GM23338 (cell line): ENCODE measurements at regions not wholly inside any gene's neighbourhood (a gene's known extent, or its start where the extent isn't known, plus 50 kb on each side); places are given as distances from the start of the nearest gene placed in this dataset.

Experiments used
- ATAC-seq: fragments of 200-7000 bp; cut with Tn5 transposase; 3 replicates; pipeline ENCODE4 v1.9.1; 2020
- DNase-seq: peaks from one replicate; pipeline ENCODE4 v3.0.0-alpha.2; 2015; ENCODE audit warnings: low spot score
- H2AFZ ChIP-seq: fragments of 200-600 bp; sonication (generic); 2 replicates; pipeline ENCODE4 v1.8.0; 2016; ENCODE audit warnings: antibody characterized with exemption, mild to moderate bottlenecking, moderate library complexity
- H3F3A ChIP-seq: fragments of 200-600 bp; sonication (generic); replicated peaks from 2 replicates; pipeline ENCODE4 v1.8.0; 2017; ENCODE audit warnings: antibody characterized with exemption, mixed run types, low read depth
- H3K27ac ChIP-seq: fragments of 200-600 bp; sonication (generic); 2 replicates; pipeline ENCODE4 v1.6.1; 2016; ENCODE audit warnings: low read depth
- H3K27me3 ChIP-seq: fragments of 200-600 bp; sonication (generic); 2 replicates; pipeline ENCODE4 v1.8.0; 2016; ENCODE audit warnings: mild to moderate bottlenecking, mixed run types, moderate library complexity; ENCODE audit not compliant: insufficient read depth
- H3K36me3 ChIP-seq: fragments of 200-600 bp; sonication (generic); 2 replicates; pipeline ENCODE4 v1.8.0; 2016; ENCODE audit warnings: mild to moderate bottlenecking; ENCODE audit not compliant: insufficient read depth
- H3K4me1 ChIP-seq: fragments of 200-600 bp; sonication (generic); 2 replicates; pipeline ENCODE4 v1.8.0; 2016; ENCODE audit warnings: mild to moderate bottlenecking, moderate library complexity; ENCODE audit not compliant: insufficient read depth
- H3K4me2 ChIP-seq: fragments of 200-600 bp; sonication (generic); 2 replicates; pipeline ENCODE4 v1.7.1; 2017; ENCODE audit warnings: mixed run types
- H3K4me3 ChIP-seq: fragments of 200-600 bp; sonication (generic); 2 replicates; pipeline ENCODE4 v1.6.1; 2016; ENCODE audit warnings: mixed run types
- H3K79me2 ChIP-seq: fragments of 200-600 bp; sonication (generic); replicated peaks from 2 replicates; pipeline ENCODE4 v1.8.0; 2017; ENCODE audit warnings: mild to moderate bottlenecking; ENCODE audit not compliant: insufficient read depth
- H3K9me2 ChIP-seq: fragments of 200-600 bp; sonication (generic); 2 replicates; pipeline ENCODE4 v1.8.0; 2017; ENCODE audit not compliant: insufficient read depth
- H4K20me1 ChIP-seq: fragments of 200-600 bp; sonication (generic); replicated peaks from 2 replicates; pipeline ENCODE4 v1.8.0; 2017; ENCODE audit warnings: mild to moderate bottlenecking; ENCODE audit not compliant: insufficient read depth
- H3K27ac Mint-ChIP-seq: 2 replicates; pipeline ENCODE4 v1.8.0; 2020; ENCODE audit warnings: inconsistent platforms, mild to moderate bottlenecking, moderate library complexity, mixed read lengths
- H3K27me3 Mint-ChIP-seq: 3 replicates; pipeline ENCODE4 v1.8.0; 2022; ENCODE audit warnings: low read depth, mild to moderate bottlenecking, moderate library complexity, mixed read lengths, inconsistent platforms; ENCODE audit not compliant: insufficient read depth, poor library complexity
- H3K36me3 Mint-ChIP-seq: 3 replicates; pipeline ENCODE4 v1.8.0; 2021; ENCODE audit warnings: low read depth, mild to moderate bottlenecking, inconsistent platforms, moderate library complexity, mixed read lengths
- H3K4me1 Mint-ChIP-seq: 3 replicates; pipeline ENCODE4 v1.8.0; 2020; ENCODE audit warnings: mild to moderate bottlenecking, inconsistent platforms, mixed read lengths
- H3K4me3 Mint-ChIP-seq: 3 replicates; pipeline ENCODE4 v1.8.0; 2021; ENCODE audit warnings: moderate library complexity, mild to moderate bottlenecking, inconsistent platforms, mixed read lengths
- H3K9me3 Mint-ChIP-seq: 3 replicates; pipeline ENCODE4 v1.8.0; 2020; ENCODE audit warnings: moderate library complexity, mild to moderate bottlenecking, inconsistent platforms, mixed read lengths
- CREB1 ChIP-seq: fragments of 250-450 bp; sonication (Bioruptor Pico); IDR thresholded peaks from 2 replicates; pipeline ENCODE4 v1.5.0; 2020; ENCODE audit warnings: low read depth, mild to moderate bottlenecking, moderate library complexity
- EZH2 ChIP-seq: fragments of 200-600 bp; sonication (generic); IDR thresholded peaks from one replicate; pipeline ENCODE4 v1.8.0; 2017; ENCODE audit warnings: antibody characterized with exemption, mild to moderate bottlenecking, low read depth; ENCODE audit not compliant: unreplicated experiment
- EZH2phosphoT487 ChIP-seq: fragments of 200-600 bp; sonication (generic); IDR thresholded peaks from one replicate; pipeline ENCODE4 v1.8.1; 2018; ENCODE audit warnings: antibody characterized with exemption; ENCODE audit not compliant: unreplicated experiment
- JUNB ChIP-seq: IDR thresholded peaks from one replicate; pipeline ENCODE4 v1.6.1; 2016; ENCODE audit warnings: antibody characterized with exemption; ENCODE audit not compliant: unreplicated experiment
- NANOG ChIP-seq: IDR thresholded peaks from 2 replicates; pipeline ENCODE4 v1.6.1; 2016; ENCODE audit warnings: antibody characterized with exemption, borderline replicate concordance
- POLR2AphosphoS5 ChIP-seq: IDR thresholded peaks from 2 replicates; pipeline ENCODE4 v1.6.1; 2016; ENCODE audit warnings: antibody characterized with exemption, low read depth
- ZNF114 ChIP-seq: fragments of 250-450 bp; sonication (Bioruptor Pico); IDR thresholded peaks from 2 replicates; pipeline ENCODE4 v1.5.0; 2020; ENCODE audit warnings: mild to moderate bottlenecking, moderate library complexity
- ZNF331 ChIP-seq: fragments of 250-450 bp; sonication (Bioruptor Pico); IDR thresholded peaks from 2 replicates; pipeline ENCODE4 v1.5.0; 2020; ENCODE audit warnings: low read depth, mild to moderate bottlenecking, moderate library complexity
- TF ChIP-seq, protein P1 (sequence below): fragments of 250-450 bp; sonication (Bioruptor Pico); IDR thresholded peaks from 2 replicates; pipeline ENCODE4 v1.5.0; 2020; ENCODE audit warnings: mild to moderate bottlenecking, moderate library complexity
- TF ChIP-seq, protein P2 (sequence below): IDR thresholded peaks from one replicate; pipeline ENCODE4 v1.6.1; 2018; ENCODE audit warnings: antibody characterized with exemption; ENCODE audit not compliant: unreplicated experiment
- TF ChIP-seq, protein P3 (sequence below), 2 experiments: fragments of 200-600 bp in 1 of 2; sonication (generic) in 1 of 2; conservative IDR thresholded peaks; 2 replicates each; pipeline versions ENCODE4 v1.5.1 to v1.6.1; 2016 to 2017; ENCODE audit warnings: antibody characterized with exemption in 2 of 2, low read depth in 2 of 2, mild to moderate bottlenecking in 2 of 2, moderate library complexity in 1 of 2

DNA sequence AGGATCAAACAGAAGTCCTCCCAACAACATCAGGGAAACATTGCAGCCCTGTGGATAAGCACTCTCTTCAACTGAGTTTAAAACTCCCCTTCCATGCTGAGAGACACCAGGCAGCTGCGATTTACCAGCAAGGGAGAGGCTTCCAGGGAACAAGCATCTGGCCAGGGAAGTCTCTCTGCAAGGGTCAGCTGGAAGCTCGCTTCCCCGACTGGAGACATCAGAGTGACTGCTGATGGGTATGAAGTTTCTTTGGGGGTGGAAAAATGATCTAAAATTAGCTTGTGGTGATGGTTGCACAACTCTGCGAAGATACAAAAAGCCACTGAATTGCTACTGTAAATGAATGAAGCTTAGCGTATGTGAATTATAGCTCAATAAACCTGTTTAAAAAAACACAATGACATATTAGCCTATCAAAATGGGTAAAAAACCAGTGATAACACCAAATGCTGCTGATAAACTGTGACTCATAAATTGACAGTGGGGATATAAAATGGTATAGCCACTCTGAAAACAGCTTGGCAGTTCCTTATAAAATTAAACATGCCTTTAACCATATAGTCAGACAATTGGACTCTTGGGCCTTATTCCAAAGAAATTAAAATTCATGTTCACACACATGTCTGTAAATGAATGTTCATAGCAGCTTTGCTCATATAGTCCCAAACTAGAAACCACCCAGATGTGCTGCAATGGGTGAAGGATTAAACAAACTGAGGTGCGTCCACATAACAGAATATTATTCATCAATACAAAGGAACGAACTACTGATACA, 1082.0 kb downstream of the SOCS6 start:
- Histone ChIP-seq H3K4me3 (no peak overlapping the region), H3K27me3 (no peaks in the 10 kb centered on the region), H3K79me2 (no peaks in the 10 kb centered on the region), H3K9me2 (no peaks in the 10 kb centered on the region), H3K27ac (no peak overlapping the region), H3K4me2 (no peak overlapping the region), H4K20me1 (no peaks in the 10 kb centered on the region), H2AFZ (no peak overlapping the region), H3K4me1 (no peaks in the 10 kb centered on the region), H3K36me3 (peaks cover 7% of the 10 kb centered on the region; the same call in 1 of the 2 replicates), H3F3A (no peaks in the 10 kb centered on the region)
- Mint-ChIP-seq H3K4me3 (no peak overlapping the region), H3K9me3 (peaks cover 96% of the 10 kb centered on the region), H3K36me3 (peaks cover 39% of the 10 kb centered on the region), H3K27me3 (peaks cover 3% of the 10 kb centered on the region), H3K27ac (no peak overlapping the region), H3K4me1 (no peaks in the 10 kb centered on the region)
- TF ChIP-seq, protein P1, sequence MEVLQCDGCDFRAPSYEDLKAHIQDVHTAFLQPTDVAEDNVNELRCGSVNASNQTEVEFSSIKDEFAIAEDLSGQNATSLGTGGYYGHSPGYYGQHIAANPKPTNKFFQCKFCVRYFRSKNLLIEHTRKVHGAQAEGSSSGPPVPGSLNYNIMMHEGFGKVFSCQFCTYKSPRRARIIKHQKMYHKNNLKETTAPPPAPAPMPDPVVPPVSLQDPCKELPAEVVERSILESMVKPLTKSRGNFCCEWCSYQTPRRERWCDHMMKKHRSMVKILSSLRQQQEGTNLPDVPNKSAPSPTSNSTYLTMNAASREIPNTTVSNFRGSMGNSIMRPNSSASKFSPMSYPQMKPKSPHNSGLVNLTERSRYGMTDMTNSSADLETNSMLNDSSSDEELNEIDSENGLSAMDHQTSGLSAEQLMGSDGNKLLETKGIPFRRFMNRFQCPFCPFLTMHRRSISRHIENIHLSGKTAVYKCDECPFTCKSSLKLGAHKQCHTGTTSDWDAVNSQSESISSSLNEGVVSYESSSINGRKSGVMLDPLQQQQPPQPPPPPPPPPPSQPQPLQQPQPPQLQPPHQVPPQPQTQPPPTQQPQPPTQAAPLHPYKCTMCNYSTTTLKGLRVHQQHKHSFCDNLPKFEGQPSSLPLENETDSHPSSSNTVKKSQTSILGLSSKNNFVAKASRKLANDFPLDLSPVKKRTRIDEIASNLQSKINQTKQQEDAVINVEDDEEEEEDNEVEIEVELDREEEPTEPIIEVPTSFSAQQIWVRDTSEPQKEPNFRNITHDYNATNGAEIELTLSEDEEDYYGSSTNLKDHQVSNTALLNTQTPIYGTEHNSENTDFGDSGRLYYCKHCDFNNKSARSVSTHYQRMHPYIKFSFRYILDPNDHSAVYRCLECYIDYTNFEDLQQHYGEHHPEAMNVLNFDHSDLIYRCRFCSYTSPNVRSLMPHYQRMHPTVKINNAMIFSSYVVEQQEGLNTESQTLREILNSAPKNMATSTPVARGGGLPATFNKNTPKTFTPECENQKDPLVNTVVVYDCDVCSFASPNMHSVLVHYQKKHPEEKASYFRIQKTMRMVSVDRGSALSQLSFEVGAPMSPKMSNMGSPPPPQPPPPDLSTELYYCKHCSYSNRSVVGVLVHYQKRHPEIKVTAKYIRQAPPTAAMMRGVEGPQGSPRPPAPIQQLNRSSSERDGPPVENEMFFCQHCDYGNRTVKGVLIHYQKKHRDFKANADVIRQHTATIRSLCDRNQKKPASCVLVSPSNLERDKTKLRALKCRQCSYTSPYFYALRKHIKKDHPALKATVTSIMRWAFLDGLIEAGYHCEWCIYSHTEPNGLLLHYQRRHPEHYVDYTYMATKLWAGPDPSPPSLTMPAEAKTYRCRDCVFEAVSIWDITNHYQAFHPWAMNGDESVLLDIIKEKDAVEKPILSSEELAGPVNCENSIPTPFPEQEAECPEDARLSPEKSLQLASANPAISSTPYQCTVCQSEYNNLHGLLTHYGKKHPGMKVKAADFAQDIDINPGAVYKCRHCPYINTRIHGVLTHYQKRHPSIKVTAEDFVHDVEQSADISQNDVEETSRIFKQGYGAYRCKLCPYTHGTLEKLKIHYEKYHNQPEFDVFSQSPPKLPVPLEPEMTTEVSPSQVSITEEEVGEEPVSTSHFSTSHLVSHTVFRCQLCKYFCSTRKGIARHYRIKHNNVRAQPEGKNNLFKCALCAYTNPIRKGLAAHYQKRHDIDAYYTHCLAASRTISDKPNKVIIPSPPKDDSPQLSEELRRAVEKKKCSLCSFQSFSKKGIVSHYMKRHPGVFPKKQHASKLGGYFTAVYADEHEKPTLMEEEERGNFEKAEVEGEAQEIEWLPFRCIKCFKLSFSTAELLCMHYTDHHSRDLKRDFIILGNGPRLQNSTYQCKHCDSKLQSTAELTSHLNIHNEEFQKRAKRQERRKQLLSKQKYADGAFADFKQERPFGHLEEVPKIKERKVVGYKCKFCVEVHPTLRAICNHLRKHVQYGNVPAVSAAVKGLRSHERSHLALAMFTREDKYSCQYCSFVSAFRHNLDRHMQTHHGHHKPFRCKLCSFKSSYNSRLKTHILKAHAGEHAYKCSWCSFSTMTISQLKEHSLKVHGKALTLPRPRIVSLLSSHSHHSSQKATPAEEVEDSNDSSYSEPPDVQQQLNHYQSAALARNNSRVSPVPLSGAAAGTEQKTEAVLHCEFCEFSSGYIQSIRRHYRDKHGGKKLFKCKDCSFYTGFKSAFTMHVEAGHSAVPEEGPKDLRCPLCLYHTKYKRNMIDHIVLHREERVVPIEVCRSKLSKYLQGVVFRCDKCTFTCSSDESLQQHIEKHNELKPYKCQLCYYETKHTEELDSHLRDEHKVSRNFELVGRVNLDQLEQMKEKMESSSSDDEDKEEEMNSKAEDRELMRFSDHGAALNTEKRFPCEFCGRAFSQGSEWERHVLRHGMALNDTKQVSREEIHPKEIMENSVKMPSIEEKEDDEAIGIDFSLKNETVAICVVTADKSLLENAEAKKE (CRISPR knock-in tag), result no peak
- TF ChIP-seq, protein P2, sequence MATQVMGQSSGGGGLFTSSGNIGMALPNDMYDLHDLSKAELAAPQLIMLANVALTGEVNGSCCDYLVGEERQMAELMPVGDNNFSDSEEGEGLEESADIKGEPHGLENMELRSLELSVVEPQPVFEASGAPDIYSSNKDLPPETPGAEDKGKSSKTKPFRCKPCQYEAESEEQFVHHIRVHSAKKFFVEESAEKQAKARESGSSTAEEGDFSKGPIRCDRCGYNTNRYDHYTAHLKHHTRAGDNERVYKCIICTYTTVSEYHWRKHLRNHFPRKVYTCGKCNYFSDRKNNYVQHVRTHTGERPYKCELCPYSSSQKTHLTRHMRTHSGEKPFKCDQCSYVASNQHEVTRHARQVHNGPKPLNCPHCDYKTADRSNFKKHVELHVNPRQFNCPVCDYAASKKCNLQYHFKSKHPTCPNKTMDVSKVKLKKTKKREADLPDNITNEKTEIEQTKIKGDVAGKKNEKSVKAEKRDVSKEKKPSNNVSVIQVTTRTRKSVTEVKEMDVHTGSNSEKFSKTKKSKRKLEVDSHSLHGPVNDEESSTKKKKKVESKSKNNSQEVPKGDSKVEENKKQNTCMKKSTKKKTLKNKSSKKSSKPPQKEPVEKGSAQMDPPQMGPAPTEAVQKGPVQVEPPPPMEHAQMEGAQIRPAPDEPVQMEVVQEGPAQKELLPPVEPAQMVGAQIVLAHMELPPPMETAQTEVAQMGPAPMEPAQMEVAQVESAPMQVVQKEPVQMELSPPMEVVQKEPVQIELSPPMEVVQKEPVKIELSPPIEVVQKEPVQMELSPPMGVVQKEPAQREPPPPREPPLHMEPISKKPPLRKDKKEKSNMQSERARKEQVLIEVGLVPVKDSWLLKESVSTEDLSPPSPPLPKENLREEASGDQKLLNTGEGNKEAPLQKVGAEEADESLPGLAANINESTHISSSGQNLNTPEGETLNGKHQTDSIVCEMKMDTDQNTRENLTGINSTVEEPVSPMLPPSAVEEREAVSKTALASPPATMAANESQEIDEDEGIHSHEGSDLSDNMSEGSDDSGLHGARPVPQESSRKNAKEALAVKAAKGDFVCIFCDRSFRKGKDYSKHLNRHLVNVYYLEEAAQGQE, result no peak
- no peak for TF ChIP-seq EZH2phosphoT487
- no peak for TF ChIP-seq CREB1 (CRISPR knock-in tag)
- TF ChIP-seq NANOG, result no peak
- TF ChIP-seq EZH2, result no peak
- TF ChIP-seq POLR2AphosphoS5, result no peak
- TF ChIP-seq ZNF114 (CRISPR knock-in tag), result no peak
- TF ChIP-seq, protein P3, sequence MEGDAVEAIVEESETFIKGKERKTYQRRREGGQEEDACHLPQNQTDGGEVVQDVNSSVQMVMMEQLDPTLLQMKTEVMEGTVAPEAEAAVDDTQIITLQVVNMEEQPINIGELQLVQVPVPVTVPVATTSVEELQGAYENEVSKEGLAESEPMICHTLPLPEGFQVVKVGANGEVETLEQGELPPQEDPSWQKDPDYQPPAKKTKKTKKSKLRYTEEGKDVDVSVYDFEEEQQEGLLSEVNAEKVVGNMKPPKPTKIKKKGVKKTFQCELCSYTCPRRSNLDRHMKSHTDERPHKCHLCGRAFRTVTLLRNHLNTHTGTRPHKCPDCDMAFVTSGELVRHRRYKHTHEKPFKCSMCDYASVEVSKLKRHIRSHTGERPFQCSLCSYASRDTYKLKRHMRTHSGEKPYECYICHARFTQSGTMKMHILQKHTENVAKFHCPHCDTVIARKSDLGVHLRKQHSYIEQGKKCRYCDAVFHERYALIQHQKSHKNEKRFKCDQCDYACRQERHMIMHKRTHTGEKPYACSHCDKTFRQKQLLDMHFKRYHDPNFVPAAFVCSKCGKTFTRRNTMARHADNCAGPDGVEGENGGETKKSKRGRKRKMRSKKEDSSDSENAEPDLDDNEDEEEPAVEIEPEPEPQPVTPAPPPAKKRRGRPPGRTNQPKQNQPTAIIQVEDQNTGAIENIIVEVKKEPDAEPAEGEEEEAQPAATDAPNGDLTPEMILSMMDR (conservative IDR thresholded peaks at IDR 0.05; ENCODE audit: low read depth in 2 of 2), result no peak
- TF ChIP-seq ZNF331 (CRISPR knock-in tag), result no peak
- no peak for TF ChIP-seq JUNB
- DNase-seq (no peak), ATAC-seq (no peak)
